ENCODE measurements at regions not wholly inside any gene's neighbourhood (a gene's known extent, or its start where the extent isn't known, plus 50 kb on each side); places are given as distances from the start of the nearest gene placed in this dataset.
"Not testable (repeated sequence)": the region's sequence is repeated elsewhere in the genome, so short reads cannot be mapped to it uniquely, and the experiment has no call there.

DNA sequence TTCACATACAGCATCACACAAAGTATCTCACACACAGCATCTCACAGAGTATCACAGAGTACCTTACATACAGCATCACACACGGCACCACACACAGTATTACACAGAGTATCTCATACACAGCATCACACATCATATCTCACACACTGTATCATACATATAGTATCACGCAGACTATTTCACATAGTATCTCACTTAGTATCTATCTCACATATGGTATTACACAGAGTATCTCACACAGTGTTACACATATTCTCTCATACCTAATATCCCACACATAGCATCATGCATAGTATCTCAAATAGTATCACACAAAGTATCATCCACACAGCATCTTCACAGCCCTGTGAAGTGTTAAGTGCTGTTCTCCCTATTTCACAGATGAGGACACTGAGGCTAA is 121.5 kb upstream of the RAB4A start:
- Histone ChIP-seq H3K4ac (ENCODE audit: low read depth in 1 of 2, low read length in 2 of 2) (no peak overlapping the region), H4K8ac (ENCODE audit: low read length) (no peak overlapping the region), H3K79me1 (replicated peaks; ENCODE audit: low read length, poor library complexity, severe bottlenecking) (no peaks in the 10 kb centered on the region), H2AFZ (ENCODE audit: low read depth, low read length) (no peak overlapping the region), H4K91ac (ENCODE audit: low read length) (no peak overlapping the region), H3K4me3 (ENCODE audit: insufficient read depth in 1 of 2, low read depth in 1 of 2, low read length in 2 of 2) (no peak overlapping the region), H3K36me3 (ENCODE audit: control insufficient read depth in 1 of 2, insufficient read depth in 2 of 2, low read depth in 1 of 2, low read length in 2 of 2) (no peaks in the 10 kb centered on the region), H3K27me3 (ENCODE audit: control insufficient read depth in 1 of 2, insufficient read depth in 1 of 2, low read length in 2 of 2) (peaks cover 44 to 53% of the 10 kb centered on the region in 2 experiments), H3K9ac (ENCODE audit: low read length) (no peak overlapping the region), H3K23ac (ENCODE audit: low read length in 2 of 2) (no peak overlapping the region), H3K27ac (ENCODE audit: low read length, poor library complexity, severe bottlenecking) (no peak overlapping the region), H2AK5ac (ENCODE audit: low read length, severe bottlenecking) (no peak overlapping the region), H3K9me3 (ENCODE audit: control insufficient read depth, low read length) (no peaks in the 10 kb centered on the region), H2BK5ac (ENCODE audit: low read depth, low read length, poor library complexity, severe bottlenecking) (no peak overlapping the region), H3K4me2 (ENCODE audit: low read length, poor library complexity, severe bottlenecking) (no peak overlapping the region), H2BK120ac (ENCODE audit: low read depth, low read length) (no peak overlapping the region), H3K18ac (ENCODE audit: low read depth in 1 of 2, low read length in 2 of 2) (no peak overlapping the region), H2BK12ac (ENCODE audit: low read length in 2 of 2) (no peak overlapping the region), H2BK15ac (ENCODE audit: low read depth, poor library complexity, severe bottlenecking) (no peak overlapping the region), H3K4me1 (ENCODE audit: control insufficient read depth, insufficient read depth, low read depth, low read length) (peaks cover 2% of the 10 kb centered on the region), H3K14ac (ENCODE audit: low read length in 2 of 2) (peak overlapping the region in 1 of 2 experiments; percentile 53)
- 96% methylated on average over 2 of the region's 2 CpGs for WGBS
- no peak for DNase-seq

DNA sequence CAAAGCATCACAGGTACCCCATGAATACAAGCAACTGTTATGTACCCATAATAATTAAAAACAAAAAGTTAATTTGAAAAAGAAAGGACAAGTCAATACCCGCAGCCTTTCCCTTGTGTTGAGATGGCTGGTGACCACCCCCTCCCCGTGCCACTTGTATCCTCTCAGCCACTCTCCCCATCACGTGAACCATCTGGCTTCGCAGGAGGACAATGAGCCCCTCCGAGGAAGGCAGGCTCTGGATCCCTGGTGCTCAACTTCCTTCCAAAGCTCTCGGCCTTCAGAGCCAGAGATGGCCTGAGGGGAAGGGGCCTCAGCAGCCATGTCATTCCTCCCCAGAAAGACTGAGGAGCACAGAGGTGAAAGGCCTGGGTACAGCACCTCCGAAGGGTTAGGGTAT is 120.4 kb upstream of the RAB4A start:
- H2AK5ac ChIP-seq (ENCODE audit: low read length, severe bottlenecking), result no peak overlapping the region

DNA sequence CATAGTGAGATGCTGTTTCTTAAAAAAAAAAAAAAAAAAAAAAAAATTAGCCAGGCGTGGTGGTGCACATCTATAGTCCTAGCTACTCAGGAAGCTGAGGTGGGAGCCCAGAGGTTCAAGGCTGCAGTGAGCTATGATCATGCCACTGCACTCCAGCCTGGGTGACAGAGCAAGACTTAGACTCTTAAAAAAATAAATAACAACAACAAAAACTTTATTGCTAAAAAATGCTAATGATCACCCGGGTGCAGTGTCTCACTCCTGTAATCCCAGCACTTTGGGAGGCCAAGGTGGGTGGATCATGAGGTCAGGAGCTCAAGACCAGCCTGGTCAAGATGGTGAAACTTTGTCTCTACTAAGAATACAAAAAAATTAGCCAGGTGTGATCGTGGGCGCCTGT is 119.5 kb upstream of the RAB4A start:
- 90% methylated on average over 4 of the region's 4 CpGs for WGBS
- not testable (repeated sequence) for H3K9me3 ChIP-seq (ENCODE audit: control insufficient read depth, low read length)

More for the DNA sequence above, 120.4 kb upstream of the RAB4A start:
- no peak for DNase-seq
- H3K27me3 ChIP-seq (ENCODE audit: control insufficient read depth in 1 of 2, insufficient read depth in 1 of 2, low read length in 2 of 2), result peaks cover 55% of the 10 kb centered on the region in 2 experiments
- no peak overlapping the region for H3K27ac ChIP-seq (ENCODE audit: low read length, poor library complexity, severe bottlenecking)
- H2BK5ac ChIP-seq (ENCODE audit: low read depth, low read length, poor library complexity, severe bottlenecking), result no peak overlapping the region
- H3K9me3 ChIP-seq (ENCODE audit: control insufficient read depth, low read length), result no peaks in the 10 kb centered on the region
- H2BK12ac ChIP-seq (ENCODE audit: low read length in 2 of 2), result peak overlapping the region in 1 of 2 experiments; percentile 25
- no peak overlapping the region for H4K8ac ChIP-seq (ENCODE audit: low read length)
- no peak overlapping the region for H3K9ac ChIP-seq (ENCODE audit: low read length)
- no peak overlapping the region for H3K23ac ChIP-seq (ENCODE audit: low read length in 2 of 2)
- peaks cover 2% of the 10 kb centered on the region for H3K4me1 ChIP-seq (ENCODE audit: control insufficient read depth, insufficient read depth, low read depth, low read length)
- H2BK15ac ChIP-seq (ENCODE audit: low read depth, poor library complexity, severe bottlenecking), result no peak overlapping the region
- no peak overlapping the region for H3K4ac ChIP-seq (ENCODE audit: low read depth in 1 of 2, low read length in 2 of 2)
- no peak overlapping the region for H4K91ac ChIP-seq (ENCODE audit: low read length)
- no peaks in the 10 kb centered on the region for H3K79me1 ChIP-seq (replicated peaks; ENCODE audit: low read length, poor library complexity, severe bottlenecking)
- H3K4me3 ChIP-seq (ENCODE audit: insufficient read depth in 1 of 2, low read depth in 1 of 2, low read length in 2 of 2), result no peak overlapping the region
- H3K36me3 ChIP-seq (ENCODE audit: control insufficient read depth in 1 of 2, insufficient read depth in 2 of 2, low read depth in 1 of 2, low read length in 2 of 2), result no peaks in the 10 kb centered on the region
- no peak overlapping the region for H2BK120ac ChIP-seq (ENCODE audit: low read depth, low read length)
- H2AFZ ChIP-seq (ENCODE audit: low read depth, low read length), result no peak overlapping the region
- H3K14ac ChIP-seq (ENCODE audit: low read length in 2 of 2), result no peak overlapping the region
- H3K18ac ChIP-seq (ENCODE audit: low read depth in 1 of 2, low read length in 2 of 2), result no peak overlapping the region
- WGBS, result 87% methylated on average over 6 of the region's 7 CpGs
- no peak overlapping the region for H3K4me2 ChIP-seq (ENCODE audit: low read length, poor library complexity, severe bottlenecking)

DNA sequence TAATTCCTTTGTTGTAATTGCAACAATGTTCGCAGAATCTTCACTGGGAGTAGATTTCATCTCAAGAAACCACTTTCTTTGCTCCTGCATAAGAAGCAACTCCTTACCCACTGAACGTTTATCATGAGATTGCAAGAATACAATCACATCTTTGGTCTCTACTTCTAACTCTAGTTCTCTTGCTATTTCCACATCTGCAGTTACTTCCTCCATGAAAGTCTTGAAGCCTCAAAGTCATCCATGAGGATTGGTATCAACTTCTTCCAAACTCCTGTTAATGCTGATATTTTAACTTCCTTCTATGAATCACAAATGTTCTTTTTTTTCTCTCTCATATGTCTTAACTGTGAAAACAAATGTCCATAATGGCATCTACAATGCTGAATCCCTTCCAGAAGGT is 118.6 kb upstream of the RAB4A start:
- 94% methylated on average over 2 of the region's 2 CpGs for WGBS
- no peak overlapping the region for H2AK5ac ChIP-seq (ENCODE audit: low read length, severe bottlenecking)

More for the DNA sequence above, 119.5 kb upstream of the RAB4A start:
- H2BK12ac ChIP-seq (ENCODE audit: low read length in 2 of 2); DNase-seq; H3K9ac ChIP-seq (ENCODE audit: low read length); H3K36me3 ChIP-seq (ENCODE audit: control insufficient read depth in 1 of 2, insufficient read depth in 2 of 2, low read depth in 1 of 2, low read length in 2 of 2); H3K4me2 ChIP-seq (ENCODE audit: low read length, poor library complexity, severe bottlenecking); H4K91ac ChIP-seq (ENCODE audit: low read length); H3K4ac ChIP-seq (ENCODE audit: low read depth in 1 of 2, low read length in 2 of 2); H2AFZ ChIP-seq (ENCODE audit: low read depth, low read length); H3K18ac ChIP-seq (ENCODE audit: low read depth in 1 of 2, low read length in 2 of 2); H3K4me1 ChIP-seq (ENCODE audit: control insufficient read depth, insufficient read depth, low read depth, low read length); H2AK5ac ChIP-seq (ENCODE audit: low read length, severe bottlenecking); H3K14ac ChIP-seq (ENCODE audit: low read length in 2 of 2); H3K79me1 ChIP-seq (replicated peaks; ENCODE audit: low read length, poor library complexity, severe bottlenecking); H2BK120ac ChIP-seq (ENCODE audit: low read depth, low read length); H2BK5ac ChIP-seq (ENCODE audit: low read depth, low read length, poor library complexity, severe bottlenecking); H3K27ac ChIP-seq (ENCODE audit: low read length, poor library complexity, severe bottlenecking); H3K23ac ChIP-seq (ENCODE audit: low read length in 2 of 2); H2BK15ac ChIP-seq (ENCODE audit: low read depth, poor library complexity, severe bottlenecking); H4K8ac ChIP-seq (ENCODE audit: low read length); H3K4me3 ChIP-seq (ENCODE audit: insufficient read depth in 1 of 2, low read depth in 1 of 2, low read length in 2 of 2): not testable (repeated sequence)
- peaks cover 52 to 55% of the 10 kb centered on the region in 2 experiments for H3K27me3 ChIP-seq (ENCODE audit: control insufficient read depth in 1 of 2, insufficient read depth in 1 of 2, low read length in 2 of 2)

More for the DNA sequence above, 118.6 kb upstream of the RAB4A start:
- no peak overlapping the region for H3K4ac ChIP-seq (ENCODE audit: low read depth in 1 of 2, low read length in 2 of 2)
- no peak overlapping the region for H3K27ac ChIP-seq (ENCODE audit: low read length, poor library complexity, severe bottlenecking)
- H2BK120ac ChIP-seq (ENCODE audit: low read depth, low read length), result no peak overlapping the region
- no peak overlapping the region for H4K91ac ChIP-seq (ENCODE audit: low read length)
- H3K18ac ChIP-seq (ENCODE audit: low read depth in 1 of 2, low read length in 2 of 2), result no peak overlapping the region
- no peak overlapping the region for H3K14ac ChIP-seq (ENCODE audit: low read length in 2 of 2)
- no peak overlapping the region for H3K4me3 ChIP-seq (ENCODE audit: insufficient read depth in 1 of 2, low read depth in 1 of 2, low read length in 2 of 2)
- no peaks in the 10 kb centered on the region for H3K36me3 ChIP-seq (ENCODE audit: control insufficient read depth in 1 of 2, insufficient read depth in 2 of 2, low read depth in 1 of 2, low read length in 2 of 2)
- H4K8ac ChIP-seq (ENCODE audit: low read length), result no peak overlapping the region
- no peak overlapping the region for H2BK15ac ChIP-seq (ENCODE audit: low read depth, poor library complexity, severe bottlenecking)
- no peaks in the 10 kb centered on the region for H3K9me3 ChIP-seq (ENCODE audit: control insufficient read depth, low read length)
- peaks cover 2% of the 10 kb centered on the region for H3K4me1 ChIP-seq (ENCODE audit: control insufficient read depth, insufficient read depth, low read depth, low read length)
- no peak overlapping the region for H3K23ac ChIP-seq (ENCODE audit: low read length in 2 of 2)
- no peak overlapping the region for H3K9ac ChIP-seq (ENCODE audit: low read length)
- DNase-seq, result no peak
- H3K27me3 ChIP-seq (ENCODE audit: control insufficient read depth in 1 of 2, insufficient read depth in 1 of 2, low read length in 2 of 2), result peaks cover 49 to 54% of the 10 kb centered on the region in 2 experiments
- no peak overlapping the region for H2BK12ac ChIP-seq (ENCODE audit: low read length in 2 of 2)
- H3K4me2 ChIP-seq (ENCODE audit: low read length, poor library complexity, severe bottlenecking), result no peak overlapping the region
- H2BK5ac ChIP-seq (ENCODE audit: low read depth, low read length, poor library complexity, severe bottlenecking), result no peak overlapping the region
- no peaks in the 10 kb centered on the region for H3K79me1 ChIP-seq (replicated peaks; ENCODE audit: low read length, poor library complexity, severe bottlenecking)
- no peak overlapping the region for H2AFZ ChIP-seq (ENCODE audit: low read depth, low read length)
